ENCODE measurements at regions not wholly inside any gene's neighbourhood (a gene's known extent, or its start where the extent isn't known, plus 50 kb on each side); places are given as distances from the start of the nearest gene placed in this dataset.

- DNase-seq (ENCODE audit: low spot score), result no peak
Observed at GRCh38 chr2:219769090-219769910, 141.9 kb downstream of the SLC4A3 start.

- DNase-seq (ENCODE audit: low spot score), result no peak
Observed at GRCh38 chr2:219772103-219772635, 144.7 kb downstream of the SLC4A3 start.

- DNase-seq (ENCODE audit: low spot score), result no peak
Observed at GRCh38 chr2:219772697-219773096, 145.3 kb downstream of the SLC4A3 start.

DNA sequence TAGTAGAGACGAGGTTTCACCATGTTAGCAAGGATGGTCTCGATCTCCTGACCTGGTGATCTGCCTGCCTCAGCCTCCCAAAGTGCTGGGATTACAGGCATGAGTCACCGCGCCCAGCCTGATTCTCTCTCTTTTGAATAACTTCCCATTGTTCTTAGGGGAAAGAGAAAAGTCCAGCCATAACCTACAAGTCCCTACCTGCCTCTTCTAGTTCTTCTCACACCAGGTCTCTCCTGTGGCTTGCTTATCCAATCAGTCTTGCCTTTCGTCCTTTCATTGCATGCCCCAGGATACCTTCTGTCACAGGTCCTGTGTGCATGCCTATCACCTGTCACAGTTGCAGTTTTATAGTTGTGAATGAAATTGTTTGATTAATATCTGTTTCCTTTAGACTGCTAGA, 148.1 kb downstream of the SLC4A3 start:
- no peak for DNase-seq (ENCODE audit: low spot score)

GRCh38 chr2:219777388-219777787, 150.0 kb downstream of the SLC4A3 start:
- DNase-seq (ENCODE audit: low spot score), result no peak

DNA sequence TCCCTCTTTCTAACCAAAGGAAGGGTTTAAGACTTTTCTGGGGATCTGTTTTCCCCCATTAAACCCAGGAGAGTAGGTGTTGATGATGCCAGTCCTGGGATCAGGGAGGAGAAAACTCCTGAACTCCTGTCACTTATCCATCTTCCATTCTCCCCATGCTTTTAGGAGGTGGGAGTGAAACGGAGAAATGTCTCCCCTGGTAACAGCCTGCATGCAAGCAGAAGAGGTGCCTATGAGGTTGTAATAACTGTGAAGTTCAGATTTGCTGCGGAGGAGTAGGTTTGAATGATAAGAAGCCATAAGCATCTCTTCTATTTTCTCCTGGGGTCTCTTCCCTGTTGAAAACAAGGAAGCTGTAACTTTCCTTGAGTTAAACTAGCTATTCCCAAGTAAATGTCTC, 150.8 kb downstream of the SLC4A3 start:
- DNase-seq (ENCODE audit: low spot score), result no peak

GRCh38 chr2:219782737-219783348, 155.4 kb downstream of the SLC4A3 start:
- no peak for DNase-seq (ENCODE audit: low spot score)

DNA sequence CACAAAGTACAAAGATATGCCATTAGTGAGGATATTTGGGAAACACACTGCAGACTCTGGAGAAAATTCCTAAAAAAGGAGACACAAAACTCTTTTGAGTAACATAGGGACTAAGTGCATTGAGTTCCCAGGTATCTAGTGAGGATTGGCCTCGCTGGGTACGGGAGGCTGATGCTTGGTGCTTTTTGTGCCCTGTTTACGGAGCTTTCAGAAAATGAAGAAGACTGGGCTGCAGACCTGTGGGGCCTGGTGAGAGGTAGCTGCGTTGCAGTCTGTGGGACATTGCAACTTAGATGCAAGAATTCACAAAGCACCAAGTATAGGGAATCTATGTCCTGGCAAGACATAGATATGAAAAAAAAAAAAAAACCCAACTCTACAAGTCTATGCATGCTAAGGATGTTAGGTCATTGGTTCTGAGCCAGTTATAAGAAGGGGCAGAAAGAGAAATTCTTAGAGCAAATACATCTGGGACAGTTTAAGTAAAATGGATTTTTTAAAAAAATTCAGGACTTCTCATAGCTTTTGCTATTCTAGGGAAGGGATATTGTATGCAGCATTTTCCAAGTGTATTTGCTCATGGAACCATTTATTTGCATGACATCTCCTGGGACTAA, 156.0 kb downstream of the SLC4A3 start:
- DNase-seq (ENCODE audit: low spot score), result no peak

DNA sequence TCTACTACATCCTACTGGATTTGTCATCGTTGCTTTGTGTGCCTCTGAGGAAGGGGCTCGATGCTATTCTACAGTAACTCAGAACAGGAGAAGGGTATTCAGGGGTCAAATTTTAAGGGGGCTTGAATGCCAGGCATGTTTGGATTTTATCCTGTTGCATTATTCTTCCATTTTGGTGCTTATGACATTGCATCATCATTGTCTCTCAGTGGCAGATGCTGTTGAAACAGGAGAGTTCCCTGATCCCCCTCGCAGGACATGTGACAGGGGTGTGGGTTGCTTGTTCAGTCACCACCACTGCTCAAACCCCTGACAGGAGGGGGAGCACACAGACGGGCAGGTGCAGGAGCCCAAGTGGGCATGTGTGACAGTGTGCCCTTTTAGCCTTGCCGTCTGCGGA, 156.7 kb downstream of the SLC4A3 start:
- no peak for DNase-seq (ENCODE audit: low spot score)

DNA sequence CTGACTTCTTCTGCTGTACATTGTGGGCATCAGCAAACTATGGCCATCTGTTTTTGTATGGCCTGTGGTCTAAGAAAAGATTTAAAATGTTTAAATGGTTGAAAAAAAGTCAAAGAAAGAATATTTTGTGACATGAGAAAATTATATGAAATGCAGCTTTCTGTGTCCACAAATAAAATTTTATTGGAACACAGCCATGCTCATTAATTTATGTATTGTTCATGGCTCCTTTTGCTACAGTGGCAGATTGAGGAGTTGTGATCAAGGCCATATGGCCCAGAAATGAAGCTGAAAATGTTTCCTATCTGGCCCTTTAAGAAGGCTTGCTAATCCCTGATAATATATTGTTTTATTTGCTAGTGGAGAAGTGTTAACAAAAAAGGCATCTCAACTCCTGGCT, 162.0 kb downstream of the SLC4A3 start:
- no peak for DNase-seq (ENCODE audit: low spot score)

DNA sequence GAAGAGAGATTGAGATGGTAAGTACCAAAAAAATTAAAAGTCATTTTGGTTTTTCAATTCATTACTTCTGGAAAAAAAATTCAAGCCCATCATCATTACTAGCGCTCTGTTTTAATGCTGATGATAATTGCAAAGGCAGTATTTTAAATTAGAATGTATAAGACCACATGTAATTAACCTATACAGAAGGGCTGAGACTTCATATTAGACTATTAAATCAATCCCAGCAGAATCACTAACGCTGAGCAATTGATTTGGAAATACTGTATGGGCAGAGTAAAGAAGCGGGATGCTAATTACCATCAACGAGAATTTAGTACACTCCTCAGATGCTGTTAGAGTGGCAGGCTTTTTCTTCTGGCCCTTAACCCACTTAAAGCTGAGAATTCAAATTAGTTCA, 165.0 kb downstream of the SLC4A3 start:
- DNase-seq (ENCODE audit: low spot score), result no peak

DNA sequence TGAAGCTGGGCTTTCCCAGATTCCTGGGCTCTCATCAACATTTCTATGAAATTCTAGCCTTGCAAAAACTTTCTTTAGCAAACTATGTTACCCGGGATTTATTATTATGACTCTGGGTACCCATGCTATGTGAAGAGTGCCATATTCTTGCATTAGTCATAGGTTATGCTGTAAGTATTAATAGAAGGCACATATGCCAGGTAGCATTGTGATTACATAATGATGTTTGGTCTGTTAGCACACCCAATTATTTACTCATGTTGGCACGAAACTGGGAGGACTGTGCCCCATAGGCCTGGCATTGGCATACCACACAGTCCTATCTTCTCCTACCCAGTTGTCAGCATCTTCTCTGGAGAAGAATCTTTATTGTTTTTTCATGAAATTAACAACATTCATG, 171.0 kb downstream of the SLC4A3 start:
- no peak for DNase-seq (ENCODE audit: low spot score)

- DNase-seq (ENCODE audit: low spot score), result no peak
Observed at GRCh38 chr2:219803294-219803693, 175.9 kb downstream of the SLC4A3 start.

GRCh38 chr2:219810895-219811294, 183.5 kb downstream of the SLC4A3 start:
- DNase-seq (ENCODE audit: low spot score), result no peak

DNA sequence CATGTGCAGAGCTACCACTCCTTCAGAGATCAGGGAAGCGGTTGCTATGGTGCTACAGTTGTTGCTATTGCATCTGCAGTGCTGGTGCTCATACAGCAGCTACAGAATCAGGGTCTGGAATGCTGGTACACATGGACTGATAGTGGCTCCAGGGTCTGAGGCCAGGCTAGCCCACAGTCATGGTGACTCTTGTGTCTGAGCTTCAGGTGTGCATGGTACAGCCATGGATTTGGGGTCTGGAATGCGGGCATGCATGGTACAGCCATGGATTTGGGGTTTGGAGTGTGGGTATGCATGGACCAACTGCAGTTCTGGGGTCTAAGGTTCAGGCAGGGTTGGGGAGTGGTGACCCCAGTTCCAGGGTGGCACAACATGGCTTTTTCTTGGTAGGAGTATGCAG, 185.2 kb downstream of the SLC4A3 start:
- DNase-seq (ENCODE audit: low spot score), result no peak

GRCh38 chr2:219820767-219821166, 193.3 kb downstream of the SLC4A3 start:
- no peak for DNase-seq (ENCODE audit: low spot score)

DNA sequence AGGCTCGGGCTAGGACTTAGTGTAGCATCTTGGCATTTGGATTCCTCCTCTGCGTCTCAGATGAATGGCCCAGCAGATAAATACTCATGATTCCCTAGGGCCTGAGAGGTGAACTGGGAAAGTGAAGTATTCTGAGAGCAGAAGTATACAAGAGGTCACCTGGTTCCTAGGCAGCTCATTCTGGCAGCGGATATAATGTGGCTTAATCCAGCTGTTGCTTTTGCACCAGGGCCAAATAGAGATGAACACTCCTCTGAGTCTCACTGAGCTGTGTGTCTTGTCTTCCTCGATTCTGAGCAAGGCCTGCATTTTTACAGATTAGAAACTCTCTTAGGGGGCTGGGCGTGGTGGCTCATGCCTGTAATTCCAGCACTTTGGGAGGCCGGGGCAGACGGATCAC, 196.1 kb downstream of the SLC4A3 start:
- DNase-seq (ENCODE audit: low spot score), result no peak

DNA sequence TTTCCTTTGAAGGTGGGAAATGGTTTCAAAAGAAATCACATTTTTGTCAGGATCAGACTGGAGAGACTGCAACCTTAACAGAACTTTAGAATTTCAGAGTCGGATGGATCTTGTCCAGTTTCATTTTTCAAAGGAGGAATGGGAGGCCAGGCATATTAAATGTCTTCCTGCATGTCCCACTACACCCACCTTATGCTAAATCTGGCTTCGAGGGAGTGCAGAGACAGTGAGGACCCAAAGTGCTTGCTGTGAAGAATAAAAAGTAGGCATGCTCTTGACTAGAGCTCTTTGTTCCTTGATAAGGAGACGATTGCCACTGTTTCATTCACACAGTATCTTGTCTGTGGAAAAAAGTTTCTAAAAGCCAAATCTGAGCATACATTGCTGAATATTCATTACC, 197.6 kb downstream of the SLC4A3 start:
- no peak for DNase-seq (ENCODE audit: low spot score)

GRCh38 chr2:219828127-219828526, 200.7 kb downstream of the SLC4A3 start:
- DNase-seq (ENCODE audit: low spot score), result no peak

- no peak for DNase-seq (ENCODE audit: low spot score)
Observed at GRCh38 chr2:219829667-219830352, 202.4 kb downstream of the SLC4A3 start.

DNA sequence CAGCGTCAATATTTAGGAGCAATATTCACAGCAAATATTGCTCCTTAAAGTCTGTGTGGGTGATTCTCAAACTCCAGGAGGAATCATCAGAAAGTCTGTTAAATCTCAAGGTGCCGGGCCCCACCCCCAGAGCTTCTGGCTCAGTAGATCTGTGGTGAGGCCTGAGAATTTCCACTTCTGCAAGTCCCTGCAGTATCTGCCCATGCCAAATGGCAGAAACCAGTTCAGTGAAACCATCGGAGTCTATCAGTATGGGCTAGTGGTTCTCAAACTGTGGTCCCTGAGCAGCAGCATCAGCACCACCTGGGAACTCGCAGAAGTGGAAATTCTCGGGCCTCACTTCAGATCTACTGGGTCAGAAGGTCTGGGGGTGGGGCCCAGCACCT, 202.9 kb downstream of the SLC4A3 start:
- no peak for DNase-seq (ENCODE audit: low spot score)

DNA sequence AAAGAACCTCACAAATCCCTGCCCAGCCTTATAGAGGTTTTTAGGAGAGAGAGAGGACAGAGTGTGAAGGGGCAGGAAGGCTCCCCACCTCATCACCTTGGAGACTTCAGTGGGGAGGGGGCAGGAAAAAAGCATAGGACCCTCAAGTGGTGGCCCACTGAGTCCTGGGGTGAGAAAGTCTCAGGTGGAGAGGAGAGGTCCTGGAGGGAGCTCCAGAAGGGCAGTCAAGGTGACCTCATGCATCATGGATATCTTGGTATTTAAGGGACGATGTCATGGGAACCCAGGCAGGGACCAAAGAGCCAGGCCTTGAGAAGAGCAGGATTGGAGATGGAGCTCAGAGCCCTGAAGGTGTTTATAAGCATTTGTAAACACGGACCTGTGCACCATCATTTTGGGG, 204.5 kb downstream of the SLC4A3 start:
- DNase-seq (ENCODE audit: low spot score), result no peak

DNA sequence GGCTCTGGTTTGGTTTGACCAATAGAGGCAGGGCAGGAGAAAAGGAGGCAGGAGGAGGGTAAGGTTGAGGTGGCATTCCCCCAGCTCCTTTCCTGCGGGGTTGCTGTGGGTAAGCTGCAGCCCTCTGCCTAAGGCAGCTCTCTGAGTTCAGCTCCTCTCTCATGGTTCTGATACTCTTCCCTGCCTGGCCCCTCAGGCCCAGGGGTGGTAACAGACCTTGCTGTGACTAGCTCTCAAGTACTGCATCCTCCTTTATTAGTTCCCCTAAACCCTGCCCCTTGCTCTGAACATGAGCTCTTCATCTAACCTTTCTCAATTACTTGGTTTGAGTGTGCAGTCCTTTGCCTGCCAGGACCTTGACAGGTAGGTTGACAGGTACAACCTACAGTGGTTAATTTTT, 205.5 kb downstream of the SLC4A3 start:
- DNase-seq (ENCODE audit: low spot score), result no peak
